ENCODE measurements at regions not wholly inside any gene's neighbourhood (a gene's known extent, or its start where the extent isn't known, plus 50 kb on each side); places are given as distances from the start of the nearest gene placed in this dataset.
"Not testable (repeated sequence)": the region's sequence is repeated elsewhere in the genome, so short reads cannot be mapped to it uniquely, and the experiment has no call there.

DNA sequence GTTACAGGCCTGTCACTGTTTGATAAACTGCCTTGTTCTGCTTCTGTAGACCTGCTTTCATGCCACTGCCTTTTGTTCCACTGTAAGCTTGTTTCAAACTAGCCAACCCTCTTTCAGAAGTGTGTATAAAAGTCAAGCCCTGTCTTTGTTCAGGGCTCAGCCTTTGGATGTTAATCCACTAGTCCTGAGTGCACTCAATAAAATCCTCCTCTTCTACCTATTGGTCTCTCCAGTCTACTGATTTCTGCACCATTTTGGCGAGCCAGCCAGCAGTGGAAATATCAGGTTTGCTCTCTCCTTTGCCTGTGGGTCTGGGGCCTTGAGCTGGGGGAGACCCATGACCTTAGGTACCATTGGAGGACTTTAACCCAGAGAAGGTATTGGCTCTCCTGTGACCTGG lies 901.6 kb upstream of the NDST4 start:
- no peak overlapping the region for H3K4me3 ChIP-seq (ENCODE audit: low read depth, low read length)
- TF ChIP-seq, protein P1, sequence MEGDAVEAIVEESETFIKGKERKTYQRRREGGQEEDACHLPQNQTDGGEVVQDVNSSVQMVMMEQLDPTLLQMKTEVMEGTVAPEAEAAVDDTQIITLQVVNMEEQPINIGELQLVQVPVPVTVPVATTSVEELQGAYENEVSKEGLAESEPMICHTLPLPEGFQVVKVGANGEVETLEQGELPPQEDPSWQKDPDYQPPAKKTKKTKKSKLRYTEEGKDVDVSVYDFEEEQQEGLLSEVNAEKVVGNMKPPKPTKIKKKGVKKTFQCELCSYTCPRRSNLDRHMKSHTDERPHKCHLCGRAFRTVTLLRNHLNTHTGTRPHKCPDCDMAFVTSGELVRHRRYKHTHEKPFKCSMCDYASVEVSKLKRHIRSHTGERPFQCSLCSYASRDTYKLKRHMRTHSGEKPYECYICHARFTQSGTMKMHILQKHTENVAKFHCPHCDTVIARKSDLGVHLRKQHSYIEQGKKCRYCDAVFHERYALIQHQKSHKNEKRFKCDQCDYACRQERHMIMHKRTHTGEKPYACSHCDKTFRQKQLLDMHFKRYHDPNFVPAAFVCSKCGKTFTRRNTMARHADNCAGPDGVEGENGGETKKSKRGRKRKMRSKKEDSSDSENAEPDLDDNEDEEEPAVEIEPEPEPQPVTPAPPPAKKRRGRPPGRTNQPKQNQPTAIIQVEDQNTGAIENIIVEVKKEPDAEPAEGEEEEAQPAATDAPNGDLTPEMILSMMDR (conservative IDR thresholded peaks at IDR 0.05; ENCODE audit: low read depth, low read length), result no peak
- DNase-seq (ENCODE audit: low read depth), result no peak

DNA sequence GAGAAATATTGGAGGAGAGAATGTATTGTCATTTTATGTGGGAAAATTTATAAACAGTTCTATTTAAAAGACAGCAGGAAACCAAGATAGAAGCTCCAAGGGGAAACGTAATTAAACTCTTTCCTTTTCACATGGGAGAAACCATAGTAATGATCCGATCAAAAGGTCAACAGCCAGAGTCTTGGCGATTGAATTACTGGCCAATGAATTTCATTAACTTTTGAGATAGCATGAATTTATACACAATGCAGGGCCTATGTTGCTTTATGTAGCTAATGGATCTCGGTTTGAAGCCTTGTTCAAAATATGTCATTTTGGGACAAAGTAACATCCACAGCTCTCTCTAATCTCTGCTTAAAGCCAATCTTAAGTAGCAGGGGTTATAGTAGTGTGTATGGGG lies 897.5 kb upstream of the NDST4 start:
- no peak overlapping the region for H3K4me3 ChIP-seq (ENCODE audit: low read depth, low read length)

DNA sequence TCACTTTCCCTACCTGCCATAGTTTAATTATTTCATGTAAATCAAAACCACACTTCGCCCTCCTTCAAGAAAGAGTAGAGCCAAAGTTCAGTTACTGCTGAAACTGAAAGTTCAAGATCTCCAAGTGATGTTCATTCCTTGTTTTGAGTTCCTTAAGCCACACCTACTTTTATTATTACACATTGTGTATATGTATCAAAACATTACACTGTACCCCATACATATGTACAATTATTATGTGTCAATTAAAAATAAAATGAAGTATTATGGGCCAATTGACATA lies 892.3 kb upstream of the NDST4 start:
- H3K4me3 ChIP-seq (ENCODE audit: low read depth, low read length), result no peak overlapping the region
- TF ChIP-seq, protein P1 (conservative IDR thresholded peaks at IDR 0.05; ENCODE audit: low read depth, low read length), result no peak
- no peak for DNase-seq (ENCODE audit: low read depth)

More for the DNA sequence above, 897.5 kb upstream of the NDST4 start:
- DNase-seq (ENCODE audit: low read depth), result no peak
- TF ChIP-seq, protein P1 (conservative IDR thresholded peaks at IDR 0.05; ENCODE audit: low read depth, low read length), result no peak

DNA sequence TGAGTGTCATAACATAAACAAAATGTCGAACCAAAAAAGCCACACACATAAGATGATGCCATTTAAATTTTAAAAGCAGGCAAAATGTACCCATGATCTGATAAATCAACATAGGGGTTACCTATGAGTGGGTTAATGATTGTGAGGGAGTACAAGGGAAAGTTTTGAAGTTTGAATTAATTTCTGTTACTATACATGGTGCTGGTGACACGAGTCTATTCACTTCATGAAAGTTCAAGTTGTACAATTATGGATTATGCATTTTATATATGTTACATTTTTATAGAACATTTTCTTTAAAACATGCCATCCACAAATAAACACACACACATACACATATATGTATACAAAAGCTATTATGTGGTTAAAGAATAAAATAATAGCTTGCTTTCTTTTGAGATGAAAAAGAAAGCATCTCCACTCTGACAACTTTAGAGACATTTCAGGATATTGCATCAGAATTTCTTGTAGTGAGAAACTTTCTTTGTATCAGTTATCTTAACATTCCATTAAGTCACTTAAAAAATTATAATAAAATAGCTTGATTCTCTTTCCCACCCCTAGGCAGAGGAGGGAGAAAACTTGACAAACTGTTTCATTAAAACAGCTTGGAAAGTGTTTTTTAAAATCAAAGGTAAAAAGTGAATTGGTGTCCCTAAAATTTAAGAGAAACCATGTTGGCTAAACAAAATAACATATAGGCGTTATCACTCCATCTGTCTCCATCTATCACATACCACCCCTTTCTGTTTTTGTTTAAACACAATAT lies 891.8 kb upstream of the NDST4 start:
- TF ChIP-seq, protein P1 (conservative IDR thresholded peaks at IDR 0.05; ENCODE audit: low read depth, low read length), result no peak
- H3K4me3 ChIP-seq (ENCODE audit: low read depth, low read length), result no peak overlapping the region
- peak; percentile 7 for DNase-seq (ENCODE audit: low read depth)

DNA sequence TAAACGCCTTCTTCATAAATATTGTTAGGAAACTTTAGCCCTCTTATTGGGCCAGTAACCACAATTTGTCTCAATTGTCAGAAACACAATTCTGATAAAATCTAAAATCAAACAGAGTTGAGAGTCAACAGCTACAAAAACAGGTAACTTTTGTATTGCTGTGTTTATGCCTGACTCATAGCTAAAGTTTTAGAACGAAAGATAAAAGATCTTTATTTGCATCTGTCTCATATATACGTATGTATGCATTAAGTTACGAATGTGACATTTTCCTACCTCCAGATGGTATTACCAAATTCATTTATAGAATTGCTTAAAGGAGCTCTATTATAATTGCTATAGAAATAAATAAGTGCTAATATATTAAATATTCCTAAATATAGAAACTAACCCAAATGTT lies 887.9 kb upstream of the NDST4 start:
- no peak for DNase-seq (ENCODE audit: low read depth)
- H3K4me3 ChIP-seq (ENCODE audit: low read depth, low read length), result no peak overlapping the region
- TF ChIP-seq, protein P1 (conservative IDR thresholded peaks at IDR 0.05; ENCODE audit: low read depth, low read length), result no peak

DNA sequence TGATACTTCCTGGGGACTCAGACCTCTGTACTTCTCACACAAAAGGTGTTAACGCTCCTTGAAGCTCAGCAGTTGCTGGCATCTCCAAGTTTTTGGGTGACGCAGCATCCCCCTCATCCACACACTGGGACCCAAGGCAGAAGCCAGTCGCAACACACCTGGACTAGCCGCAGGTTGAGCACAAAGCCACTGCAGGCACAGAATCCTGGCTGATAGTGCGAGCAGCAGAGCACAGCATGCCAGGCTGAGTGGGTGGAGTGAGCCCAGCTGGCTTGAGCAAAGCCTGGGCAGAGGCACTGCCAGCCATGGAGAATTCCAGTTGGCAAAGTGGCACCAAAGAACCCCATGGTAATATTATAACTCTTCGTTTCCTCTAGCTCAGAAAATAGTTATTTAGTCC lies 873.2 kb upstream of the NDST4 start:
- TF ChIP-seq, protein P1 (conservative IDR thresholded peaks at IDR 0.05; ENCODE audit: low read depth, low read length), result no peak
- DNase-seq (ENCODE audit: low read depth), result no peak

DNA sequence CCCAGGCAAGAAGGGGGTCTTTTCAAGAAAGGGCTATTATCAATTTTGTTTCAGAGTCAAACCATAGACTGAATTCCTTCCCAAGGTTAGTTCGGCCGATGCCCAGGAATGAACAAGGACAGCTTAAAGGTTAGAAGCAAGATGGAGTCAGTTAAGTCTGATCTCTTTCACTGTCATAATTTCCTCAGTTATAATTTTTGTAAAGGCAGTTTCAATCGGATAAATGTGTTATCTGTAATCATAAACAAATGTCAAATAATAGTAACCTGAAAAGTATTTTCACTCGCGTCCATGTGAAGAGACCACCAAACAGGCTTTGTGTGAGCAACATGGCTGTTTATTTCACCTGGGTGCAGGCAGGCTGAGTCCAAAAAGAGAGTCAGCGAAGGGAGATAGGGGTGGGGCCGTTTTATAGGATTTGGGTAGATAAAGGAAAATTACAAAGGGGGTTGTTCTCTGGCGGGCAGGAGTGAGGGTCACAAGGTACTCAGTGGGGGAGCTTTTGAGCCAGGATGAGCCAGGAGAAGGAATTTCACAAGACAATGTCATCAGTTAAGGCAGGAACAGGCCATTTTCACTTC lies 862.1 kb upstream of the NDST4 start:
- H3K4me3 ChIP-seq (ENCODE audit: low read depth, low read length); DNase-seq (ENCODE audit: low read depth): not testable (repeated sequence)

More for the DNA sequence above, 873.2 kb upstream of the NDST4 start:
- no peak overlapping the region for H3K4me3 ChIP-seq (ENCODE audit: low read depth, low read length)
